PFSK-1 (cell line): ENCODE measurements at regions not wholly inside any gene's neighbourhood (a gene's known extent, or its start where the extent isn't known, plus 50 kb on each side); places are given as distances from the start of the nearest gene placed in this dataset.

Experiments
- FOXP2 ChIP-seq: optimal IDR thresholded peaks from 2 replicates; pipeline ENCODE3; 2011; ENCODE audit warnings: borderline replicate concordance, control low read depth, inconsistent platforms; ENCODE audit not compliant: insufficient read depth; ENCODE audit errors: extremely low read length, extremely low read depth
- POLR2AphosphoS5 ChIP-seq: IDR thresholded peaks from 2 replicates; pipeline ENCODE4 v1.6.1; 2012; ENCODE audit warnings: low read depth, mild to moderate bottlenecking, control low read depth, low read length, moderate library complexity
- REST ChIP-seq, 2 experiments: IDR thresholded peaks; 2 replicates each; pipeline versions ENCODE4 v1.6.1 to v1.8.0; 2011 to 2012; ENCODE audit warnings: low read depth in 2 of 2, low read length in 2 of 2, control low read depth in 1 of 2, inconsistent platforms in 1 of 2, mild to moderate bottlenecking in 1 of 2, moderate library complexity in 1 of 2; ENCODE audit not compliant: insufficient read depth in 1 of 2
- SIN3A ChIP-seq: IDR thresholded peaks from 2 replicates; pipeline ENCODE4 v1.6.1; 2012; ENCODE audit warnings: mild to moderate bottlenecking, low read length, moderate library complexity, borderline replicate concordance; ENCODE audit not compliant: insufficient read depth
- TAF1 ChIP-seq: IDR thresholded peaks from 2 replicates; pipeline ENCODE4 v1.6.1; 2012; ENCODE audit warnings: low read length, control low read depth, borderline replicate concordance; ENCODE audit not compliant: insufficient read depth

DNA sequence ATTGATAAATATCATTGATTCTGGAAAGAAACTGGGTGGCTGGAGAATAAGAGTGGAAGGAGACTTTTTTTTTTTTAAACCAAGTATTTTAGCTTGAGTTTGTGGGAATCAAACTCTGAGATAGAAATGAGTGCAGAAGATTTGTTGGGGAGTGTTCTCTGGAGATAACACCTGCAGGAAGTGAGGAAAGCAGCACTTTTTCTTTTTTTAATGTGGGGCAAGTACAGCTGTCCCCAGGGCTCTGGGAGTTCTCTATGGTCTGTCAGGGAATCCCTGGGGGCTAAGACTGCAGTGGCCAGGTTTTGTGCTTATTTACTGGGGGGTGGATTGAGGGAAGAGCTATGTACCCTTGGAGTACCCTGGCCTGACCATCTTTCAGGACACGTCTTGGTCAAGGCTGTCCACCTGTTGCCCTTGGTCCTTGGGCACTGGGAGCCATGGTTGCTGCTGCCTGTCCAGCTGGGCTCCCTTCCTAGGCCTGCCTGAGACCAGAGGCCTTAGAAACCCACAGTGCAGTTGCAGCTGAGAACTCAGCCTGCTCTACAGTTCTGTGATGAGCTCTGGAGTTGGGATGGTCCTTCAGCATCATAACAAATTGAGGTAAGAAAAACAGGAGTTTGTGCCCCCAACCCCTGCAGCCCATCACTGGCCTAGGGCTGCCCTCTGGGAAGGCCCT, 85.8 kb downstream of the PHAX start:
- TF ChIP-seq SIN3A (no peak), REST (IDR thresholded peaks at IDR 0.05; ENCODE audit: insufficient read depth in 1 of 2, low read depth in 2 of 2, low read length in 2 of 2) (no peak), TAF1 (no peak)

GRCh38 chr5:126692971-126693370, 84.0 kb upstream of the LMNB1 start:
- TF ChIP-seq POLR2AphosphoS5 (no peak), TAF1 (no peak), REST (IDR thresholded peaks at IDR 0.05; ENCODE audit: insufficient read depth in 1 of 2, low read depth in 2 of 2, low read length in 2 of 2) (no peak), FOXP2 (no peak), SIN3A (no peak)

GRCh38 chr5:126693806-126694205, 83.1 kb upstream of the LMNB1 start:
- no peak for TF ChIP-seq FOXP2
- no peak for TF ChIP-seq POLR2AphosphoS5
- TF ChIP-seq REST (IDR thresholded peaks at IDR 0.05; ENCODE audit: insufficient read depth in 1 of 2, low read depth in 2 of 2, low read length in 2 of 2) = no peak
- no peak for TF ChIP-seq TAF1
- no peak for TF ChIP-seq SIN3A

GRCh38 chr5:126694403-126694802, 82.5 kb upstream of the LMNB1 start:
- no peak for TF ChIP-seq POLR2AphosphoS5
- TF ChIP-seq REST (IDR thresholded peaks at IDR 0.05; ENCODE audit: insufficient read depth in 1 of 2, low read depth in 2 of 2, low read length in 2 of 2) = no peak
- no peak for TF ChIP-seq FOXP2
- TF ChIP-seq TAF1 = no peak
- no peak for TF ChIP-seq SIN3A

DNA sequence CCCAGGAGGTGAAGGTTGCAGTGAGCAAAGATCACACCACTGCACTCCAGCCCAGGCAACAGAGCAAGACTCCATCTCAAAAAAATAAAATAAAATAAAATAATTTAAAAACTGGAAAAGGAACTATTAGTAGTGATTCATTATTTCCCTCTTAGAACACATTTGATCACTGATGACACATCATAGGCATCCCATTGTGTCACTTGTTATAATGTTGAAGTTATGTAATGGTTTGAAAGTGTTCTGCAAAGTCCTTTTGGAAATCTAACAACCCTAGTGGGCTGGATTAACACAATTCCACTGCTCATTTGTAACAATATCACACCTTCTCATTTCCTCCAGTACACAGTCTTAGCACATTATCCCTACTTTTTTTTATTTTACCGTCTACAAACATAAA, 81.8 kb upstream of the LMNB1 start:
- no peak for TF ChIP-seq SIN3A
- TF ChIP-seq TAF1 = no peak
- TF ChIP-seq POLR2AphosphoS5 = no peak
- no peak for TF ChIP-seq FOXP2
- no peak for TF ChIP-seq REST (IDR thresholded peaks at IDR 0.05; ENCODE audit: insufficient read depth in 1 of 2, low read depth in 2 of 2, low read length in 2 of 2)
